Transverse colon (tissue), 4 donors: ENCODE measurements at regions not wholly inside any gene's neighbourhood (a gene's known extent, or its start where the extent isn't known, plus 50 kb on each side); places are given as distances from the start of the nearest gene placed in this dataset.

Source experiments
- DNase-seq: peaks from one replicate; pipeline ENCODE4 v3.0.0-alpha.2; 2019
- H3K27ac ChIP-seq, 4 donors: fragments of 200-600 bp; sonication (generic); 2 replicates each; pipeline ENCODE4 v1.5.1; 2016 to 2018; ENCODE audit warnings: inconsistent platforms in 4 of 4
- H3K27me3 ChIP-seq: fragments of 200-600 bp; sonication (generic); 2 replicates; pipeline ENCODE4 v1.5.1; 2017; ENCODE audit warnings: inconsistent platforms
- H3K36me3 ChIP-seq, 4 donors: fragments of 200-600 bp; sonication (generic); 2 replicates each; pipeline ENCODE4 v1.5.1; 2017 to 2019; ENCODE audit warnings: inconsistent platforms in 4 of 4
- H3K4me1 ChIP-seq, 4 donors: fragments of 200-600 bp; sonication (generic); 2 replicates each; pipeline ENCODE4 v1.5.1; 2017 to 2020; ENCODE audit warnings: inconsistent platforms in 4 of 4
- H3K4me3 ChIP-seq, 4 donors: fragments of 200-600 bp; sonication (generic); 1 replicate in 1 of 4; 2 replicates in 3 of 4; pipeline versions ENCODE4 v1.5.1 to v1.6.1; 2017 to 2019; ENCODE audit warnings: inconsistent platforms in 4 of 4
- H3K9me3 ChIP-seq, 2 donors: fragments of 200-600 bp; sonication (generic); 2 replicates each; pipeline ENCODE4 v1.5.1; 2017 to 2019; ENCODE audit warnings: inconsistent platforms in 2 of 2
- EP300 ChIP-seq: sonication (generic); formaldehyde crosslinking; IDR thresholded peaks from one replicate; pipeline ENCODE4 v1.6.1; 2017; ENCODE audit warnings: antibody characterized with exemption, low read depth
- POLR2A ChIP-seq: fragments of 450-650 bp; IDR thresholded peaks from one replicate; pipeline ENCODE4 v1.6.1; 2016; ENCODE audit warnings: antibody characterized with exemption, mild to moderate bottlenecking, moderate library complexity
- POLR2AphosphoS5 ChIP-seq, 3 donors: sonication (generic); formaldehyde crosslinking; IDR thresholded peaks; one replicate each; pipeline ENCODE4 v1.6.1; 2016; ENCODE audit warnings: antibody characterized with exemption in 3 of 3
- WGBS, 2 donors: methylation state at CpG; one replicate each; pipeline ENCODE4 v1.1.5; 2018; ENCODE audit warnings: low coverage in 1 of 2; 5-methylcytosine and 5-hydroxymethylcytosine counted together
- in situ Hi-C, 4 donors: fragments of 200-750 bp; cut with MboI; loops; one replicate each; pipeline versions ENCODE4 v1.15.0 to v1.15.1; 2017; ENCODE audit warnings: low sequenced_read_pairs in 3 of 4, low pct_ligation_motif_present in 1 of 4, low pct_unique_long_range_greater_than_20kb in 1 of 4
- intact Hi-C: fragments of 100-400 bp; cut with DNase I; formaldehyde crosslinking; loops from one replicate; pipeline ENCODE4 v1.15.1; 2023; ENCODE audit warnings: low total_unique reads
- TF ChIP-seq, protein P1 (sequence below), 5 experiments: fragments of 200-600 bp in 3 of 5; fragments of 450-650 bp in 2 of 5; sonication (generic) in 3 of 5; IDR thresholded peaks; 1 replicate in 2 of 5; 2 replicates in 3 of 5; pipeline ENCODE4 v1.5.1; 2016 to 2017; ENCODE audit warnings: antibody characterized with exemption in 5 of 5, inconsistent platforms in 3 of 5, mild to moderate bottlenecking in 2 of 5, moderate library complexity in 1 of 5

DNA sequence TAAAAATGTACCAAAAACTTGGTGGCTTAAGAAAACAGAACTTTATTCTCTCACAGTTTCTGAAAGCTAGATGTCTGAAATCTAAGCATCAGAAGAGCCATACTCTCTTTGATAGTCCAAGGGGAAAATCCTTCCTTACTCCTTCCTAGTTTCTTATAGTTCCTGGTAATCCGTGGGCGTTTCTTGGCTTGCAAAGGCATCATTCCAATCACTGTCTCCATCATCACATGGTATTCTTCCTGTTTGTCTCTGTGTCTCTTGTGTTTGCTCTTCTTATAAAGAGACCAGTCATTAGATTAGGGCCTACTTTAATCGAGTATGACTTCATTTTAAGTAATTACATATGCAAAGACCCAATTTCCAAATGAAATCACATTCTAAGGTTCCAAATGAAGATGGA lies 118.9 kb upstream of the FSTL5 start:
- Histone ChIP-seq H3K9me3 (no peaks in the 10 kb centered on the region), H3K36me3 (no peaks in the 10 kb centered on the region), H3K4me3 (no peak overlapping the region), H3K4me1 (no peaks in the 10 kb centered on the region), H3K27me3 (no peaks in the 10 kb centered on the region), H3K27ac (no peak overlapping the region)
- TF ChIP-seq POLR2AphosphoS5 (IDR thresholded peaks at IDR 0.05) = no peak
- TF ChIP-seq EP300 = no peak
- TF ChIP-seq POLR2A = no peak
- TF ChIP-seq, protein P1, sequence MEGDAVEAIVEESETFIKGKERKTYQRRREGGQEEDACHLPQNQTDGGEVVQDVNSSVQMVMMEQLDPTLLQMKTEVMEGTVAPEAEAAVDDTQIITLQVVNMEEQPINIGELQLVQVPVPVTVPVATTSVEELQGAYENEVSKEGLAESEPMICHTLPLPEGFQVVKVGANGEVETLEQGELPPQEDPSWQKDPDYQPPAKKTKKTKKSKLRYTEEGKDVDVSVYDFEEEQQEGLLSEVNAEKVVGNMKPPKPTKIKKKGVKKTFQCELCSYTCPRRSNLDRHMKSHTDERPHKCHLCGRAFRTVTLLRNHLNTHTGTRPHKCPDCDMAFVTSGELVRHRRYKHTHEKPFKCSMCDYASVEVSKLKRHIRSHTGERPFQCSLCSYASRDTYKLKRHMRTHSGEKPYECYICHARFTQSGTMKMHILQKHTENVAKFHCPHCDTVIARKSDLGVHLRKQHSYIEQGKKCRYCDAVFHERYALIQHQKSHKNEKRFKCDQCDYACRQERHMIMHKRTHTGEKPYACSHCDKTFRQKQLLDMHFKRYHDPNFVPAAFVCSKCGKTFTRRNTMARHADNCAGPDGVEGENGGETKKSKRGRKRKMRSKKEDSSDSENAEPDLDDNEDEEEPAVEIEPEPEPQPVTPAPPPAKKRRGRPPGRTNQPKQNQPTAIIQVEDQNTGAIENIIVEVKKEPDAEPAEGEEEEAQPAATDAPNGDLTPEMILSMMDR (IDR thresholded peaks at IDR 0.05) = no peak
- no peak for DNase-seq
- in situ Hi-C loops (no loop called here), intact Hi-C loops (no loop called here)
- 53 to 66% methylated on average over 3 of the region's 3 CpGs for WGBS, 2 donors

DNA sequence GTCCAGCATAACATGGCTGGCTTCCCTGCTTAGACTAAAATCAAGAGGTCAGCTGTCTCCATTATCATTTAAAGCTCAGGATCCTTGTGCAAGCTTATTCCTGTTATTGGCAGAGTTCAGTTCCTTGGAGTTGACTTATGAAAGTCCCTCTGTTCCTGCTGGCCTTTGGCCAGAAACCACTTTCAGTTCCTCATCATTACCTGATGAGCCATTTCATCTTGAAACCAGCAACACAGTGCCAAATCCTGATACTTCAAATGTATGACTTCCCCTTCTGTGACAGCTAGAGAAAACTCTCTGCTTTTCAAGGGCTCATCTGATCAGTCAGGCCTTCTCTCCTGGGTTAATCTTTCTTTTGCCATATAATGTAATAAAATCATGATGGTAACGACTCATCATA lies 110.6 kb upstream of the FSTL5 start:
- peak; percentile 26 for DNase-seq
- Histone ChIP-seq H3K27ac (no peak overlapping the region), H3K27me3 (no peaks in the 10 kb centered on the region), H3K9me3 (no peaks in the 10 kb centered on the region), H3K4me1 (no peaks in the 10 kb centered on the region), H3K4me3 (no peak overlapping the region), H3K36me3 (no peaks in the 10 kb centered on the region)
- intact Hi-C loops = no loop called here
- WGBS, 2 donors = 33 to 44% methylated on average over 1 of the region's 1 CpG
- TF ChIP-seq, protein P1 (IDR thresholded peaks at IDR 0.05) = no peak
- TF ChIP-seq POLR2A = no peak
- no peak for TF ChIP-seq POLR2AphosphoS5 (IDR thresholded peaks at IDR 0.05)
- no peak for TF ChIP-seq EP300
- in situ Hi-C loops = no loop called here

DNA sequence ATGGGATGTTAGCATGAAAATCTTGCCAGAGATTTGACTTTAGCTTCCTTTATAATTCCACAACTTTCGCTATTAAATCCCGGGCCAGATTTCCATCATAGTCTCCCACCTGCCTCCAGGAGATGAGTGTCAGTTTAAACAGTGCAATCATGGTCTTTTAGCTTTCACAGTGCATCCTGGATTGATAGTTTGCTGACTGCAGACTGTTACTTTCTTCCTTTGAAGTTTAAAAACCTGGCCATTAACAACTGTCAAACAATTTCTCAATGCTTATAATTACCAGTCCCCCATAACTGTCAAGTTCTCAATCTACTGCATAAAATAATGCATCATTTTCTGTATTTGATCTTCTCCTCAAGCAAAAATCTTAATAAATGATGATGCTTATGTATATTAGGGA lies 108.4 kb upstream of the FSTL5 start:
- no peaks in the 10 kb centered on the region for H3K4me1 ChIP-seq
- intact Hi-C loops = no loop called here
- WGBS, 2 donors = 81% methylated on average over 2 of the region's 2 CpGs; no CpG with 5 or more reads in 1 of the 2 donors
- no peaks in the 10 kb centered on the region for H3K36me3 ChIP-seq
- no peak overlapping the region for H3K27ac ChIP-seq
- TF ChIP-seq, protein P1 (IDR thresholded peaks at IDR 0.05) = no peak
- TF ChIP-seq EP300 (no peak), POLR2A (no peak), POLR2AphosphoS5 (IDR thresholded peaks at IDR 0.05) (no peak)
- H3K4me3 ChIP-seq = no peak overlapping the region
- in situ Hi-C loops = no loop called here
- no peaks in the 10 kb centered on the region for H3K9me3 ChIP-seq
- H3K27me3 ChIP-seq = no peaks in the 10 kb centered on the region
- no peak for DNase-seq

DNA sequence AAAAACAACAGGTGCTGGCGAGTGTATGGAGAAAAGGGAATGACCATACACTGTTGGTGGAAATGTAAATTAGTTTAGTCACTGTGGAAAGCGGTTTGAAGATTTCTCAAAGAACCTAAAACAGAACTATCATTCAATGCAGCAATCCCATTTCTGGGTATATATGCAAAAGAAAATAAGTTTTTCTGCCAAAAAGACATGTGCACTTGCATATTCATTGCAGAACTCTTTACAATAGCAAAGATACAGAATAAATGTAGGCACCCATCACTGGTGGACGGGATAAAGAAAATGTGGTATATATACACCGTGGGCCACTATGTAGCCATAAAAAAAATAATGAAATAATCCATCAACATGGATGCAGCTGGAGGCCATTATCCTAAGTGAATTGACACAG lies 105.1 kb upstream of the FSTL5 start:
- Histone ChIP-seq H3K36me3 (no peaks in the 10 kb centered on the region), H3K4me1 (no peaks in the 10 kb centered on the region), H3K27me3 (no peaks in the 10 kb centered on the region), H3K9me3 (peaks cover 11 to 12% of the 10 kb centered on the region in 2 donors), H3K27ac (no peak overlapping the region), H3K4me3 (no peak overlapping the region)
- TF ChIP-seq EP300 (no peak), POLR2A (no peak)
- TF ChIP-seq, protein P1 (IDR thresholded peaks at IDR 0.05) = no peak
- intact Hi-C loops = no loop called here
- WGBS, 2 donors = 75 to 90% methylated on average over 4 of the region's 4 CpGs
- in situ Hi-C loops = no loop called here
- DNase-seq = no peak
